Endodermal cell (in vitro differentiated cells): ENCODE measurements at regions not wholly inside any gene's neighbourhood (a gene's known extent, or its start where the extent isn't known, plus 50 kb on each side); places are given as distances from the start of the nearest gene placed in this dataset.

Experiments
- DNase-seq: peaks from one replicate; pipeline ENCODE4 v3.0.0-alpha.2; 2017
- H3K27ac ChIP-seq: 2 replicates; pipeline ENCODE4 v1.5.1; 2013; ENCODE audit warnings: mild to moderate bottlenecking, low read depth, low read length, moderate library complexity
- H3K27me3 ChIP-seq: 2 replicates; pipeline ENCODE4 v1.6.1; 2013; ENCODE audit warnings: mild to moderate bottlenecking, low read length, moderate library complexity; ENCODE audit not compliant: insufficient read depth, control insufficient read depth, poor library complexity, severe bottlenecking
- H3K36me3 ChIP-seq: 2 replicates; pipeline ENCODE4 v1.7.0; 2013; ENCODE audit warnings: mild to moderate bottlenecking, low read length, moderate library complexity; ENCODE audit not compliant: control insufficient read depth, insufficient read depth
- H3K4me1 ChIP-seq: one replicate; pipeline ENCODE4 v1.7.0; 2013; ENCODE audit warnings: low read length; ENCODE audit not compliant: control insufficient read depth, insufficient read depth
- H3K4me3 ChIP-seq: 2 replicates; pipeline ENCODE4 v1.5.1; 2013; ENCODE audit warnings: mild to moderate bottlenecking, low read length, moderate library complexity
- H3K9ac ChIP-seq: 2 replicates; pipeline ENCODE4 v1.6.1; 2013; ENCODE audit warnings: mild to moderate bottlenecking, low read length, moderate library complexity; ENCODE audit not compliant: poor library complexity, severe bottlenecking; ENCODE audit errors: extremely low read depth
- H3K9me3 ChIP-seq: 2 replicates; pipeline ENCODE4 v1.6.1; 2013; ENCODE audit warnings: mild to moderate bottlenecking, low read length, moderate library complexity; ENCODE audit not compliant: control insufficient read depth
- H3K27ac Mint-ChIP-seq: 2 replicates; pipeline ENCODE4 v1.8.0; 2020; ENCODE audit warnings: mixed read lengths
- H3K27me3 Mint-ChIP-seq: 2 replicates; pipeline ENCODE4 v1.8.0; 2021; ENCODE audit warnings: mild to moderate bottlenecking, mixed read lengths; ENCODE audit not compliant: insufficient read depth
- H3K36me3 Mint-ChIP-seq: 2 replicates; pipeline ENCODE4 v1.8.0; 2020; ENCODE audit warnings: low read depth, mixed read lengths
- H3K4me1 Mint-ChIP-seq: 2 replicates; pipeline ENCODE4 v1.8.0; 2020; ENCODE audit warnings: mixed read lengths
- H3K4me3 Mint-ChIP-seq: 2 replicates; pipeline ENCODE4 v1.8.0; 2020; ENCODE audit warnings: mild to moderate bottlenecking, moderate library complexity, mixed read lengths
- H3K9me3 Mint-ChIP-seq: 2 replicates; pipeline ENCODE4 v1.8.0; 2020; ENCODE audit warnings: mild to moderate bottlenecking, mixed read lengths
- CTCF ChIP-seq: fragments of 200-600 bp; sonication (generic); conservative IDR thresholded peaks from 2 replicates; pipeline ENCODE4 v1.5.0; 2021; ENCODE audit warnings: antibody characterized with exemption, mild to moderate bottlenecking
- WGBS, 2 experiments: methylation state at CpG; one replicate each; pipeline versions ENCODE4 v1.1.5 to v1.1.7; 2013; ENCODE audit warnings: missing lambda C conversion rate in 2 of 2, mixed read lengths in 1 of 2; ENCODE audit not compliant: insufficient coverage in 1 of 2, insufficient read length in 1 of 2; 5-methylcytosine and 5-hydroxymethylcytosine counted together

- Mint-ChIP-seq H3K27me3 (no peaks in the 10 kb centered on the region), H3K27ac (no peak overlapping the region), H3K36me3 (no peaks in the 10 kb centered on the region), H3K9me3 (no peaks in the 10 kb centered on the region), H3K4me1 (no peaks in the 10 kb centered on the region), H3K4me3 (no peak overlapping the region)
- Histone ChIP-seq H3K4me1 (no peaks in the 10 kb centered on the region), H3K4me3 (no peak overlapping the region), H3K36me3 (no peaks in the 10 kb centered on the region), H3K9ac (no peak overlapping the region), H3K27ac (no peak overlapping the region), H3K27me3 (no peaks in the 10 kb centered on the region), H3K9me3 (no peaks in the 10 kb centered on the region)
- no peak for DNase-seq
- TF ChIP-seq CTCF: no peak
- WGBS, 2 experiments: no CpG with 5 or more reads among the region's 2 CpGs
Measured at GRCh38 chr13:88235441-88235840, 564.3 kb downstream of the SLITRK5 start.

- H3K27ac Mint-ChIP-seq: no peak overlapping the region
- H3K27ac ChIP-seq: no peak overlapping the region
- H3K27me3 ChIP-seq: no peaks in the 10 kb centered on the region
- H3K36me3 Mint-ChIP-seq: no peaks in the 10 kb centered on the region
- no peaks in the 10 kb centered on the region for H3K9me3 ChIP-seq
- no peak for DNase-seq
- H3K9me3 Mint-ChIP-seq: no peaks in the 10 kb centered on the region
- H3K4me3 ChIP-seq: no peak overlapping the region
- no peak for TF ChIP-seq CTCF
- peaks cover 1% of the 10 kb centered on the region for H3K4me1 Mint-ChIP-seq
- no peaks in the 10 kb centered on the region for H3K27me3 Mint-ChIP-seq
- no peaks in the 10 kb centered on the region for H3K36me3 ChIP-seq
- no peak overlapping the region for H3K4me3 Mint-ChIP-seq
- no peaks in the 10 kb centered on the region for H3K4me1 ChIP-seq
- H3K9ac ChIP-seq: no peak overlapping the region
Measured at GRCh38 chr13:88246239-88246638, 575.1 kb downstream of the SLITRK5 start.

GRCh38 chr13:88248393-88248792 lies 577.2 kb downstream of the SLITRK5 start:
- Mint-ChIP-seq H3K36me3 (no peaks in the 10 kb centered on the region), H3K4me3 (no peak overlapping the region), H3K27ac (no peak overlapping the region), H3K27me3 (no peaks in the 10 kb centered on the region), H3K9me3 (no peaks in the 10 kb centered on the region), H3K4me1 (peaks cover 1% of the 10 kb centered on the region)
- Histone ChIP-seq H3K4me1 (no peaks in the 10 kb centered on the region), H3K27ac (no peak overlapping the region), H3K4me3 (no peak overlapping the region), H3K9me3 (no peaks in the 10 kb centered on the region), H3K27me3 (no peaks in the 10 kb centered on the region), H3K9ac (no peak overlapping the region), H3K36me3 (no peaks in the 10 kb centered on the region)
- DNase-seq: peak; percentile 47
- no peak for TF ChIP-seq CTCF
- WGBS, 2 experiments: 27 to 28% methylated on average over 3 to 4 of the region's 4 CpGs
